HEK293T (cell line): ENCODE measurements at regions not wholly inside any gene's neighbourhood (a gene's known extent, or its start where the extent isn't known, plus 50 kb on each side); places are given as distances from the start of the nearest gene placed in this dataset.

ENCODE experiments used
- ARNT ChIP-seq: fragments of 450-650 bp; IDR thresholded peaks from 2 replicates; pipeline ENCODE4 v1.6.1; 2017; ENCODE audit warnings: mild to moderate bottlenecking
- SUZ12 ChIP-seq: fragments of 450-650 bp; IDR thresholded peaks from 2 replicates; pipeline ENCODE4 v1.6.1; 2016; ENCODE audit warnings: mild to moderate bottlenecking

- TF ChIP-seq ARNT (no peak), SUZ12 (no peak)
These were observed 52.3 kb upstream of the LSM6 start for GRCh38 chr4:146123231-146123630.
